ENCODE measurements at regions not wholly inside any gene's neighbourhood (a gene's known extent, or its start where the extent isn't known, plus 50 kb on each side); places are given as distances from the start of the nearest gene placed in this dataset.
A peak's percentile ranks its signal among the peaks of the same experiment; 100 is the strongest.

- Histone ChIP-seq H3K27me3 (no peaks in the 10 kb centered on the region), H3K79me2 (no peaks in the 10 kb centered on the region), H3K9me3 (ENCODE audit: low read depth) (no peaks in the 10 kb centered on the region), H3K4me2 (no peak overlapping the region), H3K27ac (no peak overlapping the region), H3K4me3 (no peak overlapping the region), H3K36me3 (replicated peaks; ENCODE audit: insufficient read depth, low read depth) (no peaks in the 10 kb centered on the region), H3K9me2 (replicated peaks; ENCODE audit: insufficient read depth) (no peaks in the 10 kb centered on the region), H3K4me1 (ENCODE audit: insufficient read depth) (no peaks in the 10 kb centered on the region), H4K20me1 (ENCODE audit: insufficient read depth, poor library complexity, severe bottlenecking) (no peaks in the 10 kb centered on the region), H2AFZ (no peak overlapping the region)
- WGBS (ENCODE audit: low lambda C conversion rate, missing lambda C conversion rate): 88% methylated on average over 3 of the region's 3 CpGs
- DNase-seq (ENCODE audit: low spot score): no peak
- TF ChIP-seq EZH2phosphoT487 (IDR thresholded peaks at IDR 0.05; ENCODE audit: low read depth, severe bottlenecking, unreplicated experiment): no peak
- TF ChIP-seq EZH2 (IDR thresholded peaks at IDR 0.05; ENCODE audit: borderline replicate concordance): no peak
These were observed 146.5 kb upstream of the MSX1 start for GRCh38 chr4:4712800-4713528.

DNA sequence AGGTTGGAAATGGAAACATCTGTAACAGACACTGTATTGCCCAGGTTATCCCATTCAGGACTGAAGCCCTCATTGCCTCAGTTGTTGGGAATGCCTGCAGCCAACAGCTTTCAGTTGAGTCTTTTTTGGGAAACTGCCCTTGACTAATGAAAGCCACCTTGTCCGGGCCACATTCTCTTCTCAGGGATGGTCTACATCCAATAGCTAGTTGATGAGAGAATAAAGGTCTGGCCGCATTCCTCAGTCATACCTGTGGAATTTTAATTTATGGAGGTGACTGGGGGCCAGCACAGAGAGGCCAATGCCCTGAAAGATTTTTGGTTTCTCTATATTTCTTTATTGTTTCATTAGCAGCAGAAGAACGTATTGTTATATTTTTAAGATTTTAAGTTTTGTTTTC is 147.6 kb upstream of the MSX1 start:
- Histone ChIP-seq H3K9me3 (ENCODE audit: low read depth) (no peaks in the 10 kb centered on the region), H3K4me1 (ENCODE audit: insufficient read depth) (no peaks in the 10 kb centered on the region), H3K9me2 (replicated peaks; ENCODE audit: insufficient read depth) (no peaks in the 10 kb centered on the region), H3K4me3 (no peak overlapping the region), H3K27ac (no peak overlapping the region), H3K4me2 (no peak overlapping the region), H3K79me2 (no peaks in the 10 kb centered on the region), H3K36me3 (replicated peaks; ENCODE audit: insufficient read depth, low read depth) (no peaks in the 10 kb centered on the region), H4K20me1 (ENCODE audit: insufficient read depth, poor library complexity, severe bottlenecking) (no peaks in the 10 kb centered on the region), H2AFZ (no peak overlapping the region), H3K27me3 (no peaks in the 10 kb centered on the region)
- no peak for TF ChIP-seq EZH2phosphoT487 (IDR thresholded peaks at IDR 0.05; ENCODE audit: low read depth, severe bottlenecking, unreplicated experiment)
- no peak for TF ChIP-seq EZH2 (IDR thresholded peaks at IDR 0.05; ENCODE audit: borderline replicate concordance)
- TF ChIP-seq, protein P1, sequence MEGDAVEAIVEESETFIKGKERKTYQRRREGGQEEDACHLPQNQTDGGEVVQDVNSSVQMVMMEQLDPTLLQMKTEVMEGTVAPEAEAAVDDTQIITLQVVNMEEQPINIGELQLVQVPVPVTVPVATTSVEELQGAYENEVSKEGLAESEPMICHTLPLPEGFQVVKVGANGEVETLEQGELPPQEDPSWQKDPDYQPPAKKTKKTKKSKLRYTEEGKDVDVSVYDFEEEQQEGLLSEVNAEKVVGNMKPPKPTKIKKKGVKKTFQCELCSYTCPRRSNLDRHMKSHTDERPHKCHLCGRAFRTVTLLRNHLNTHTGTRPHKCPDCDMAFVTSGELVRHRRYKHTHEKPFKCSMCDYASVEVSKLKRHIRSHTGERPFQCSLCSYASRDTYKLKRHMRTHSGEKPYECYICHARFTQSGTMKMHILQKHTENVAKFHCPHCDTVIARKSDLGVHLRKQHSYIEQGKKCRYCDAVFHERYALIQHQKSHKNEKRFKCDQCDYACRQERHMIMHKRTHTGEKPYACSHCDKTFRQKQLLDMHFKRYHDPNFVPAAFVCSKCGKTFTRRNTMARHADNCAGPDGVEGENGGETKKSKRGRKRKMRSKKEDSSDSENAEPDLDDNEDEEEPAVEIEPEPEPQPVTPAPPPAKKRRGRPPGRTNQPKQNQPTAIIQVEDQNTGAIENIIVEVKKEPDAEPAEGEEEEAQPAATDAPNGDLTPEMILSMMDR (IDR thresholded peaks at IDR 0.05; ENCODE audit: poor library complexity): no peak
- DNase-seq (ENCODE audit: low spot score): no peak
- 87% methylated on average over 3 of the region's 3 CpGs for WGBS (ENCODE audit: low lambda C conversion rate, missing lambda C conversion rate)

- WGBS (ENCODE audit: low lambda C conversion rate, missing lambda C conversion rate): 64% methylated on average over 5 of the region's 5 CpGs
- DNase-seq (ENCODE audit: low spot score): no peak
These were observed 149.7 kb upstream of the MSX1 start for GRCh38 chr4:4709736-4710135.

DNA sequence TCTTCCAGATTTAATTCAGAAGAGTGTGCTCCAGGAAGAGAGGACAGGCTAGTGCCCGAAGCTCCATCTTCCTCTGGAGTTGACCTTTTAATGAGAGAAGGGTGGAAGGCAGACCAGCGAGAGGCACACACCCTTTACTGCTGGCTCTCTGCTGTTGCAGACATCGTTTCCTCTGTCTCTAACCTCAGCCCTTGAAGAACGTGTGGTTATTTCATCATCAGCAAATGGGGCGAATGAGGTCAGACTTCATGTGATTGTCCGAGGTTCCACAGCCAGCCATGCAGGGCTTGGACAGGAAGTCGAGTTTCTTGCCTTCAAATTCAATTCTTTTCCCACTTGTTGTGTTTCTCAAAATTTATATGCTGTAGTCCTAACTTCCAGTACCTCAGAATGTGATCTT is 155.2 kb upstream of the MSX1 start:
- Histone ChIP-seq H2AFZ (no peak overlapping the region), H3K9me2 (replicated peaks; ENCODE audit: insufficient read depth) (no peaks in the 10 kb centered on the region), H3K9me3 (ENCODE audit: low read depth) (no peaks in the 10 kb centered on the region), H3K27ac (no peak overlapping the region), H3K4me3 (no peak overlapping the region), H3K79me2 (no peaks in the 10 kb centered on the region), H3K4me2 (no peak overlapping the region), H3K4me1 (ENCODE audit: insufficient read depth) (no peaks in the 10 kb centered on the region), H3K27me3 (no peaks in the 10 kb centered on the region), H3K36me3 (replicated peaks; ENCODE audit: insufficient read depth, low read depth) (no peaks in the 10 kb centered on the region), H4K20me1 (ENCODE audit: insufficient read depth, poor library complexity, severe bottlenecking) (no peaks in the 10 kb centered on the region)
- TF ChIP-seq, protein P1 (IDR thresholded peaks at IDR 0.05; ENCODE audit: poor library complexity): no peak
- TF ChIP-seq EZH2 (IDR thresholded peaks at IDR 0.05; ENCODE audit: borderline replicate concordance) (no peak), EZH2phosphoT487 (IDR thresholded peaks at IDR 0.05; ENCODE audit: low read depth, severe bottlenecking, unreplicated experiment) (no peak)
- 85% methylated on average over 7 of the region's 7 CpGs for WGBS (ENCODE audit: low lambda C conversion rate, missing lambda C conversion rate)
- DNase-seq (ENCODE audit: low spot score): no peak

More at GRCh38 chr4:4709736-4710135, 149.7 kb upstream of the MSX1 start:
- no peaks in the 10 kb centered on the region for H4K20me1 ChIP-seq (ENCODE audit: insufficient read depth, poor library complexity, severe bottlenecking)
- no peaks in the 10 kb centered on the region for H3K9me2 ChIP-seq (replicated peaks; ENCODE audit: insufficient read depth)
- no peaks in the 10 kb centered on the region for H3K4me1 ChIP-seq (ENCODE audit: insufficient read depth)
- H3K79me2 ChIP-seq: no peaks in the 10 kb centered on the region
- H3K4me2 ChIP-seq: no peak overlapping the region
- no peaks in the 10 kb centered on the region for H3K27me3 ChIP-seq
- no peaks in the 10 kb centered on the region for H3K9me3 ChIP-seq (ENCODE audit: low read depth)
- H3K36me3 ChIP-seq (replicated peaks; ENCODE audit: insufficient read depth, low read depth): no peaks in the 10 kb centered on the region
- H3K4me3 ChIP-seq: no peak overlapping the region
- H2AFZ ChIP-seq: no peak overlapping the region
- TF ChIP-seq, protein P1 (IDR thresholded peaks at IDR 0.05; ENCODE audit: poor library complexity): no peak
- TF ChIP-seq EZH2phosphoT487 (IDR thresholded peaks at IDR 0.05; ENCODE audit: low read depth, severe bottlenecking, unreplicated experiment) (no peak), EZH2 (IDR thresholded peaks at IDR 0.05; ENCODE audit: borderline replicate concordance) (no peak)
- H3K27ac ChIP-seq: peak overlapping the region; percentile 22

Measured in hepatocyte (in vitro differentiated cells).